Middle frontal gyrus (tissue), 1 donor: ENCODE measurements at regions not wholly inside any gene's neighbourhood (a gene's known extent, or its start where the extent isn't known, plus 50 kb on each side); places are given as distances from the start of the nearest gene placed in this dataset.
A peak's percentile ranks its signal among the peaks of the same experiment; 100 is the strongest.
"Not testable (repeated sequence)": the region's sequence is repeated elsewhere in the genome, so short reads cannot be mapped to it uniquely, and the experiment has no call there.

Experiments
- DNase-seq: peaks from one replicate; pipeline ENCODE4 v3.0.0-alpha.2; 2015; ENCODE audit warnings: low spot score; ENCODE audit errors: extremely low spot score

DNA sequence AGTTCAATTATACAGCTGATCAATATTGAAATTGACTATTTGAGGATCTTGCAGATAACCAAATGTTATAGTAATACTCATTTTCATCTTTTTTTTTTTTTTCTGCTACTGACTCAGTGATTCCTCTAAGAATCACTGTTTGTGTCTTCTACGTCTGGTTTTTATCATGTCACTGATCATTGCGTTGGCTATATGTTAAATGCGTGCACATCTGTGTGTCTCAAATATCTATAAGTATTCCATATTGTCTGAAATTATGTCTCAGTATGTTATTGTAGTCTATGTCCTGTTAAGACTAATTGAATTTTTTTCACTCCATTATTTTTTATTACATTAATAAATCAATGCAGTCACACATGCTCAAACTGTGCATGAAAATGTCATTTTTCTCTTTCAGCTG is 200.5 kb downstream of the PCDH20 start:
- no peak for DNase-seq

GRCh38 chr13:61214551-61214950 is 201.1 kb downstream of the PCDH20 start:
- no peak for DNase-seq

DNA sequence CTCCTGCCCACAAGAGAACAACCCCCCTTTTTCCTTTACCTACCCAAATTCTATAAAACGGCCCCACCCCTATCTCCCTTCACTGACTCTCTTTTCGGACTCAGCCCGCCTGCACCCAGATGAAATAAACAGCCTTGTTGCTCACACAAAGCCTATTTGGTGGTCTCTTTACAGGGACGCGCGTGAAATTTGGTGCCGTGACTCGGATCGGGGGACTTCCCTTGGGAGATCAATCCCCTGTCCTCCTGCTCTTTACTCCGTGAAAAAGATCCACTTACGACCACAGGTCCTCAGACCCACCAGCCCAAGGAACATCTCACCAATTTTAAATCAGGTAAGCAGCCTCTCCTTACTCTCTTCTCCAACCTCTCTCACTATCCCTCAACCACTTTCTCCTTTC is 209.8 kb downstream of the PCDH20 start:
- not testable (repeated sequence) for DNase-seq

DNA sequence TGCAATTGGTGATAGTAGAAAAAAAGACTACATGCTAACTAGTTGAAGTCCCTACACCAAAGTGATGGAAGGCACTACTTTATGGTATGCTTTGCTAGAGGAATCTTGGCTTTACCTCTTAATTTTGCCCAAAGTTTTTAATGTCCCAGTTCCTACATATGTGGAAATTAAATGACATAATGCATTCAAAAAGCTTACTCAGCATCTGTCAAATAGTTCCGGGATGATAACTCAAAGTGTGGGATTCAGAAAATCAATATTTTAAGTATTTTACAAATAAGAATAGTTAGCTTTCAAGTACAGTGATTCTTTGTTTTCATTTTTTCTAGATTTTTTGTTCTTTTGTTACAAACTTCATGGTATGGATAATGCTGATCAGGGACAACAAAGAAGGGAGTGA is 211.6 kb downstream of the PCDH20 start:
- DNase-seq: no peak

DNA sequence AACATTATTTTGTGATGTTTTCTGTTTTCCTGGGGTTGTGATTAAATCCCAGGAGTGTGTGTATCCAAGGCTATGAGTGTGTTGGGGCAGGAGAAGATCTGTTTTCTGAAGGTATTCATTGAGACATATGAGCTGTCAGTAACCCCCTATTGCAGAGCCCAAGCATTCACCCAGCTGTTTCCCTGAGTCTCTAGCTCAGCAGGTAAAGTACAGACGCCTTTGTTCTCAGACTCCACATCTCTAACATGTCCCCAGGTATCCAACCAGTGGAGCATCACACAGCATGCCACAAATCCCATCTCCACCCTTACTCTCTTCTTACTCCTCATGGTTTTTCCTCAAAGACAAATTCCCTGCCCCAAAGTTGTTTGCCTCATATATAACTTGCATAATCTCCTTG is 213.6 kb downstream of the PCDH20 start:
- no peak for DNase-seq

- DNase-seq: no peak
Measured at GRCh38 chr13:61192826-61193225, 222.8 kb downstream of the PCDH20 start.

DNA sequence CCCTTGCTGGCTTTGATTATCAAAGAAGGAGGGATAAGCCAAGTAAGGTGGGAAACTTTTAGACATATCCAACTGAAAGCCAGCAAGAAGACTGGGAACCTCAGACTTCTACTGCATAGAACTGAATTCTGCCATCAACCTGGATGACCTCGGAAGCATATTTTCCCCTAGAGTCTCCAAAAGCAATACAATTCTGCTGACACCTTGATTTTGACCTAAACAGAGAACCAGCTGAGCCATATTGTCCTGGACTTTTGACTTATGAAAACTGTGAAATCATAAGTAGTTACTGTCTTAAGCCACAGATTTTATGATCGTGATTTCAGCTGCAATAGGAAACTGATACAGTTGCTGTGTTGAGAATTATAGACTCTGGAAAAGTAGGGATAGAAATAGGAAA is 227.6 kb downstream of the PCDH20 start:
- DNase-seq: no peak

GRCh38 chr13:61187471-61187870 is 228.2 kb downstream of the PCDH20 start:
- no peak for DNase-seq

- DNase-seq: no peak
Measured at GRCh38 chr13:61183670-61184069, 232.0 kb downstream of the PCDH20 start.

DNA sequence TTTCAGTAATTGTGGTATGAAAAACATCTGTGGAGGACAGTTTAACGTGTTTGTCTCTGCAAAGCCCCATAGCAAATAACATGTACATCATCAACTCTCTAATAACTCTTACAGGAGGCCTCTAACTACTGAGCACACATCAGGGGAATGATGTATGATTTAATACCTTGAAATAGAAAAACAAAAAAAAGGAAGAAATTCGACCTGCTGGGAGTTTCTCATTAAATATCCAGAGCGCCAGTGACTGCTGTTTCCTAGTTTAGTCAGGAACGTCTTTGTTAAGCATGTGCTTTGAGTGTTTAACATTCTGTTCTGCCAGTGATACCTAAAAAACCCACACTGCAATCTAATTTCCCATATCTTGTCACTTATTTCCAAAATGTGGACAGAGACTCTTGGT is 235.4 kb downstream of the PCDH20 start:
- DNase-seq: no peak

- no peak for DNase-seq
Measured at GRCh38 chr13:61179741-61180140, 235.9 kb downstream of the PCDH20 start.

GRCh38 chr13:61170856-61171255 is 244.8 kb downstream of the PCDH20 start:
- no peak for DNase-seq

GRCh38 chr13:61162636-61163035 is 253.0 kb downstream of the PCDH20 start:
- DNase-seq: peak; percentile 59

DNA sequence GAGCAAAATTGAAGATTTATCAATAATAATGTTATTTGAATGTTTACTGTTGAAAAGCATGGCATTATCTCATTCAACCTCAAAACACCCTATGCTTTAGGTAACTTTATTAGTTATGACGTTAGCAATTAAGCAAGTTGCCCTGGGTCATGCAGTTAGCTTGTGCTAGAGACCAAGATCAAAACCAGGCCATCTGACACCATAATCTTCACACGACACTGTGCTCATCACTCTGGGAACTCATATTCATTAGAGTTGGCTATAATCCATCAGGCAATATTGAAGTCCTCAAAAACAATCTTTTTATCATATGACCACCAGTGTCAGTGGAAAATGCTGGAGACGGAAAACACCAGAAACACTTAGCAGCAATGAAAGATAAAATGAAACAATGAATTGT is 253.5 kb downstream of the PCDH20 start:
- no peak for DNase-seq

GRCh38 chr13:61156753-61157152 is 258.9 kb downstream of the PCDH20 start:
- no peak for DNase-seq

DNA sequence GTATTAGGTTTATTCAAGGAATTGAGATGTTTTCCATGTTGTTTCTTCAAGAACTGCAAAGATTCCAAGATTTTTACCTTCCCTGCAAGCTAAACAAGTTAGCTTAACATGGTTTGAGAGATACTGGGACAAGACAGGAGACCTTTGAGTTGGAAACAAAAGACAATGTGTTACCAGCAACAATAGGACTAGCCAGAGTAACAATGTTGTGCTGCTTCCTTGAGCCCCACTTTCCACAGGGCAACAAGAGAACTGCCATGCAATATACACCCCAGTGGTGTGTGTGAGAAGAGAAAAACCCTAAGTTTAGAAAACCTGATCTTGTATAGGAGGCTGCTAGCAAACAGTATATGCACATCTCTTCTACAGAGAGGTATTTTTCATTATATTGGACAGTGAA is 264.6 kb downstream of the PCDH20 start:
- no peak for DNase-seq

GRCh38 chr13:61149331-61149730 is 266.3 kb downstream of the PCDH20 start:
- DNase-seq: no peak

DNA sequence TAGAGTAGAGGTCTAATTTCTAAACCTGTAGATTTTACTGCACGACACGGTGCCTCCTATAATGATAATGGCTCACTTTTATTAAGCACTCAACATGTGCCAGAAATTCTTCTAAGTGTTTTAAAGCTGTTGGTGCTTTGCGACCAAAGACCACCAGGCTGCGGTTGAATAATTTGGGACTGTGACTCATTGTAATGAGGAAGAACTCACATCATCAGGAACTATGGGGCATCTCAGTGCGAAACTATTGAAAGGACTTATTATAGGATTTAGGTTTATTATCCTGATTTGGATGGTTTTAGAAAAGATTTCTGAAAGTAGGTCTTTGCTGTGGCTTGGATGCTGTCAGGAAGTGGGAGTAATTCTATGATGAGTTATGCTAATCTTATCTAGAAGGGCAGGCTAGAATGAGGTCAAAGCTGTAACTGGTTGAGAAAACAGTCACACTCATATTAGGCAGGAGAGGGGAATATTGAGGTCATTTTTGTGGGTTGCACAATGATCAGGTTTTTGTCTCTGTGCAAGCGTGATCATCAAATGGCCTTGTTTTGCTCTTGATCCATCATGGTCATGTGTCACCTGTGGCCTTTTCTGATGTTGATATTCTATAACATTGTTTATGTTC is 266.8 kb downstream of the PCDH20 start:
- DNase-seq: no peak

DNA sequence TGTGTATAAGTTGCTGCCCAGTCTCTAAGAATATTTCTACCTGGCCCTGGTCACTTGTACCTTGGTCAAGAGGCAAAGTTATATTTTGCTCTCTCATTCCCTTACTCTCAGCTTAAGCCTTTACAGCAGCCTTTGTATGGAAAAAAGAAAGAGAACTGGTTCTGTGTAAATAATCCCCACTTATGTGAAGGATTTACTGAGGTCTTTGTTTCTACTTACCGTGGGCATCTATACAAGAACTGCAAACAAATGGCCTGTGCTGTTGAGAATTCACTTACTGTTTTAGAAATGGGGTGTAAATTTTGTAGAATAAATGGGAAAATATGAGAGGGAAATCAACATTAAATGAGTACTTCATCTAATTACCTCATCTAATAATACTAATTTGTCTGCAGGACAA is 267.4 kb downstream of the PCDH20 start:
- DNase-seq: no peak

DNA sequence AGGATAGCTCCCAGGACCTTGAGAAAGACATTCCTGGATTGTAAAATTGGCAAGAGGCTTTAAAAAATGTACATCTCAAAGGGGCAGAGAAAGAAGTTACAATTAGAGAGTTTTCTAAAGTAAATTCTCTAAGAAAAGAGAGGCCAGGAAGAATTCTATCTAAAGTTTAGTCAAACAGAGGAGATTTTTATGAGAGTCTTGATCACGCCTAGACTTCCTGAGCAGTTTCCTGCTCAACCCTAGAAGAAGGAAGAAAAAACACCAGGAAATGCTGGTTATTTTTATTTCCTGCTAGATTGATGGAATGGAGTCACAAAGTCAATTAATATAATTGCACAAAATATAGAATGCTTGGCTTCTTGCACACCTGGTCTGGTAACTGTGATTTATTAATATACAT is 269.1 kb downstream of the PCDH20 start:
- DNase-seq: no peak

DNA sequence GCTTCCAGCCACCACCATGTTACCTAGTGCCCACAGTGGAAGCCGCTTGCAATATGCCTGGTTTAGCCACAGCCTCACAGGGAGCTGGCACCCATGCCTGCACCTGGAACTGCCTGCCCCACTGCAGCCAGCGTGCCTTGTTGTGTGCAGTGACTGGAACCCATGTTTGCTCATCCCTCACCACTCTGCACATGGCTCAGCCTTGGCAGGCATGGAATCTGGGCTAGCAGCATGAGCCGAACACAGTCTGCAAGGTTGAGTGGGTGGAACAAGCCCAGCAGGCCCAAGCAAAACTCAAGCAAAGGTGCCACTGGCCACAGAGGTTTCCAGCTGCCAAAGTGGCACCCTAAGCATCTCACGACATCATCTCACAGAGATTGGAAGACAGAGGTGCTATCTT is 269.5 kb downstream of the PCDH20 start:
- no peak for DNase-seq

DNA sequence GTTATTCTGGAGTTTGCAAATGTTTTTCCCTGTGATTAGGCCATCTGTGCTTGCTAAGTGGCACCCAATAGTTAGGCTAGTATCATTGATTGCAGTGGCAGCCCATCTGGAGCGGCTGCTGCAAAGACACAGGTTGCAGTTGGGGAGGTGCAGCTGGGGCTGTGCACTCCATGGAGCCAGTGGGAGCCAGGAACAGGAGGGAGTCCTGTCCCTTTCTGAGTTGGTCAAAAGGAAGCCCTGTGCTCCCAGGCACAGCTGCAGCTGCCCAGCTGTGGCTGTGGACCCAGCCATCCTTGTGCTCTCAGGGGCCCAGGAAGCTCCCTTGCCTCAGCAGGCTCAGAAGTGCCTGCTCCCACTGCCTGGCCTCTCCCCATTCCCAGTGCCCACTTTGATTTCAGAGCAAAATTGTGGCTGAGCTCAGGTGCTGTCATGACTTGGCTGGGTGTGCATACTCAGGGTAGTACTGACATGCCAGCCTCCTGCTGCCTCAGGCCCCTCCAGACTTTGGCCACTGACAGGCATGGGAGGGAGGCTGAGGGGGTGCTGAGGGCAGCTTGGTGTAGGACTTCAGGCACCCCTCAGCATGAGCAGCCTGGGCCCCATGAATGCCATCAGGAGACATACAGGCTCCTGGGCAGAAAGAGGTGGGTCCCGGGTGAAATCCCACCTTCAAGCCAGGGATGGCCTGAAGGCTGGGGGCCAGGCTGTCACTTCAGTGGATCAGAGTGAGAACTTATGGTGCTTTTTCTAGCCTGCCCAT is 270.6 kb downstream of the PCDH20 start:
- no peak for DNase-seq

DNA sequence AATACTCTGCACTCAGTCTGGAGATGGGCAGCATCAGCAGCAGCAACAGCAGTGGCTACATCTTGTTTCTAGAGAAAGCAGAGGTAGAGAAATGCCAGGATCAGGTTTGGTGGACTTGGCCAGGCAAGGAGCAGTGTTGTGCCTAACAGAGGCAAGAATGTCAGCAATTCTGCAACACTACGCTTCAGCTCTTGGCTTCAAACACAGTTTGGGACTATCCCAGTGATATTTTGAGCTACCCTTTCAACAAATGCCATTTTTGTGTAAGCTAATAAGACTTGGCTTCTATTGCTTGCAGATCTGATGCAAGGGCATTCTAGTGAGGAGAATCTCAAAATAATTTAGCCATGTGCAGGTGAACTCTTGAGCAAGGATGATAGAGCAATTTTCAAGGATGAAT is 271.3 kb downstream of the PCDH20 start:
- no peak for DNase-seq
